HuH-7 (cell line): ENCODE measurements at regions not wholly inside any gene's neighbourhood (a gene's known extent, or its start where the extent isn't known, plus 50 kb on each side); places are given as distances from the start of the nearest gene placed in this dataset.

Experiments used
- DNase-seq: peaks from one replicate; pipeline ENCODE4 v3.0.0; 2011; ENCODE audit warnings: low spot score

GRCh38 chr3:66692042-66692765, 191.4 kb upstream of the LRIG1 start:
- no peak for DNase-seq

DNA sequence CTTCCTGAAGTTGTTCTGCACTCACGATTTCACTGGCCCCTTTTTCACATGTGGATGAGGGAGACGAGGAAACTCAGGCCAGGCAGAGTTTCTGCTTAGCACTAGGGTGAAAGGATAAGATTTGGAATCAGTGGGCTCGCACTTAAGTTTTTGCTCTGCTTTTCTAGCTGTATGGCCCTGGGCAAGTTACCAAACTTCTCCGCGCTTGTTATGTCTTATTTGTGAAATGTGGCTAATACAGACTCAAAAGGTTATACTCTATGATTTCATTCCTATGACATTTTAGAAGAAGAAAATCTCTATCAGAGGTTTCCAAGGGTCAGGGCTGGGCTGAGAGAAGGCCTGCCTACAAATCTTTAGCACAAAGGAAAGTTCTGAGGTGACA, 191.9 kb upstream of the LRIG1 start:
- no peak for DNase-seq

DNA sequence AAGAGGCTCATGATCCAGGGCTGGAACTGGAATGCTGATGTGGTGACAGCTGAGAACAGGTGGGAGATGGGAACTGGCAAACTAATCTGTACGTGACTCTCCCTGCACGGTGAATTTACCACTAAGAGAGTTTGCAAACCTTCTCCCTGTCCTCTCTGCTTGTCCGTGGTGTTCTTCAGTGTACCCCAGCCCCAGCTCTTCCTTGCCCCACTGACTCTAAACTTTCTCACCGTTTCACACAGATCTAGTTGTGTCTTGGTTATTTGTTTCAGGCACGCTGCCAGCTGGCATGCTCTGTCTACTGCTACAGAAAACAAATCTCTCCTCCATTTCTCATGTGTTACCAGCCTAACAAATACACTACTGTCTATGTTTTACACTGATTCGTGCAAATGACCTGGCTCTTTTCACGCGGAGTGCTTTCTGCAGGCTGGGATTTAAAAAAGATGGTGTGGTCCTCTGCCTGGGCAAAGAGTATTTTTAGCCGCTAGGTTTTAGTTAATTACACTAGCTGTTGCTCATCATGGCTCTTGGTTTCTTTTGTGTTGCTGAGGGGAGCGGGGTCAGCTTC, 192.7 kb upstream of the LRIG1 start:
- no peak for DNase-seq

GRCh38 chr3:66702126-66702525, 201.3 kb upstream of the LRIG1 start:
- DNase-seq = no peak

- DNase-seq = no peak
Observed at GRCh38 chr3:66703501-66703900, 202.7 kb upstream of the LRIG1 start.

DNA sequence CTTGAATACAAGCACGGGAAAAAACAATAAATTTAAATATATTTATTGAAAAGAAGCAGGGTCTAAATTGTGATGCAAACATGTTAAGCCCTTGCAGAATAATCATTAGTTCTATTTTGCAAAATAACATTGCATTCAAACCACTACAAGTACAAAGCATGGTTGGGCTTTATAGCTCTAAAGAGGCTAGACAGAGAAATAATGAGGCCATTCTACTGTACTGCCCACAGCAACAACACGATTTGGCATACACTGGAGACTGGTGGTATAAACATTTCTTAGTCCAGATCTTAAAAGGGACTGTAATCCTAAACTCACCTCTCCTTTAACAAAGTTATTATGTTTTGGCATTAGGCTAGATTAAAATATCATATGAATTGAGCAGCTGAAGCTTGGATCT, 204.3 kb upstream of the LRIG1 start:
- no peak for DNase-seq

- no peak for DNase-seq
Observed at GRCh38 chr3:66706890-66707289, 206.1 kb upstream of the LRIG1 start.

DNA sequence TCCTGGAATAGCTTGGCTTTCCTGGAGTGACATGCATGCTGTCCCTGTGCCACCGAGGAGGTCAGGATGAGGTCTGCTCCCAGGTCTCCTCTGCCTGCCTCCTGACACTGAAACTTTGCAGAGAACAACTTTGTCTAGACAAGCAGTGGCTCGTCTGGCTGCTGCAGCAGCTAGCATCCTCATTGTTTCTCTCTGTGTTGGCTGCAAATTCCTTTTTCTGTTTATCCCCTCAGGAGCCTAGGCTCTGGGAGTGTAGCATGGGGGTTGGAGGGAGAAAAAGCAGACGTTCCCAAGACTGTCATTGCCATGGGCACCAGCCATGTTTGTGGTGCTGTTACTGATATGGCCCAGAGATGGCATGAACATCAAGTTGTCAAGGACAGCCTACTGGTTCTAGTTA, 208.7 kb upstream of the LRIG1 start:
- DNase-seq = no peak

DNA sequence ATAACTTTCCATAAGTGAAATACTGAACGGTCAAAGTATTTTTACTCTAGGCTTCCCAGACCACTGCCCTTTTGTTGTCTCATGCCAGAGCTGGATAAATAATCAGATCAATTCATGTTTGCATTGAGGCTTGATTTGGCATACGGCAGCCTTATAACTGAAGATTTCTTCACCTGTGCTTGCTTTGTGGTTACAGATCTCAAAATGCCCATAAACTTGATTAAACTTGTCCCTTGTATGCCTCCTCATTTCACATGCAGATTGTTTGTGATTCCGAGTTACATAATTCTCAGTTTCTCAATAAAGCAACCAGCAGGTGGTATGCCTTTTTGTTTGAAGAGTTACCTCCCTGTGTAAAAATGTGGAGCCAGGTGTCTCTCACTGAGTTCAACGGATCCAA, 211.4 kb upstream of the LRIG1 start:
- DNase-seq = no peak

DNA sequence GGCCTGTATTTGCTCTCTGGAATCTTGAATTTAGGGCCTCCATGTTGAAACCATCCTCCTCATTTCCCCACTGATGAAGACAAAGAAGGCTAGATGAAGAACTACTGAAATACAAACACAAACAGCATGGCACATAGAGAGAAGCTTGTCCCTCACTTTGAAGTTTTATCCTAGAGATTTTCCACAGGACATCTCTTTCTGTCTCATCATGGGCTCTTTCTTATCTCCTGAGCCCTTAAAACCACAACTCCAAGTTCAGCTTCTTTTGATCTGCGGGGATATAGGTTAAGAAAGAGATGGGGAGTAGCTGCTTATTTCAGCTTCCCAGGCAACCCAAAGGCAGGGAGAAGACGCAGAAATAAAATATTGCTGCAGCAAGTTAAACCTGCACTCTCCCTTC, 213.1 kb upstream of the LRIG1 start:
- DNase-seq = no peak

DNA sequence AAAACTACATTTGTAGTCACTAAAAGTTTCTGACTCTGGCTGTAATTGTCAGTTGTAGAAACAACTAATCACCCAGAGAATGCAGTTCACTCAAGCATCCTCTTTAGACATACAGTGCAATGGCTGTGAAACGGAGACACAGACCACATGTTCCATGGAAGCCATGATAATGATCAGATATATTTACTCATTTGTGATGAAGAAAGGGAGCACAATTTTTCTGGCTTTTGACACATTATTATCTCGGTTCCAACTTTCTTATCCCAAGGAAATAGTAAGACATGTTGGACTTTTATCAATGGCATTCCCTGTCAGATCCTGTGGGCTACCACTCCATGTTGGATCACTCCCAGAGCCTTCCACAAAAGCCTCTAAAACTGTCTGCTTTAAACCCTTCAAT, 215.0 kb upstream of the LRIG1 start:
- no peak for DNase-seq

GRCh38 chr3:66717806-66718205, 217.0 kb upstream of the LRIG1 start:
- DNase-seq = no peak

DNA sequence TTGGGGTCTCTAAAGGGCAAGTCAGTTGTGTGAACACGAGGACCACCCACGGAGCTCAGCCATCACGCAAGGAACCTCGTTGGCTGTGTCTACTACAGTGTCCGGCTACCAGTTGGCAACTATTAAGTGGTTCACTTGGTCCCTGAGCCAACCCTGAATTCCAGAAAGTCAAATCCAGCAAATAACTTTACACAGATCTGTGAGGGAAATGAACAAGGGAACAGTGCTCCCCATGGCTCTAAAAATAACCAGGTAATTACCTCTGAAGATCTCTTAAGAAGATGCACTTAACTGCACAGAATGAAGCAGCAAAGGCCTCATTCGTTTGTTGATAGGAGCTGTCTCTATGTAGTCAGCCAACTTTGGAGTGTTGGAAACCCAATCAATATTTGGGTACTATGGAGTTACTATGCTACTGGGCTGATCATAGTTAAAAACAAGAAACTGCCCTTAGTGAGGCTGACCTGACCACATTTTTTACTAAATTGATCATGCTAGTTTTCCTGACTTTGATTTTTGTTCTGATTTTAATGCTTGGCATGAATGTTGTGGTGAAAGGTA, 219.1 kb upstream of the LRIG1 start:
- no peak for DNase-seq

- no peak for DNase-seq
Observed at GRCh38 chr3:66720508-66720907, 219.7 kb upstream of the LRIG1 start.

GRCh38 chr3:66722675-66723074, 221.9 kb upstream of the LRIG1 start:
- no peak for DNase-seq

GRCh38 chr3:66723231-66723630, 222.4 kb upstream of the LRIG1 start:
- DNase-seq = no peak

GRCh38 chr3:66729687-66730393, 229.0 kb upstream of the LRIG1 start:
- no peak for DNase-seq

GRCh38 chr3:66738625-66739365, 238.0 kb upstream of the LRIG1 start:
- DNase-seq = no peak

DNA sequence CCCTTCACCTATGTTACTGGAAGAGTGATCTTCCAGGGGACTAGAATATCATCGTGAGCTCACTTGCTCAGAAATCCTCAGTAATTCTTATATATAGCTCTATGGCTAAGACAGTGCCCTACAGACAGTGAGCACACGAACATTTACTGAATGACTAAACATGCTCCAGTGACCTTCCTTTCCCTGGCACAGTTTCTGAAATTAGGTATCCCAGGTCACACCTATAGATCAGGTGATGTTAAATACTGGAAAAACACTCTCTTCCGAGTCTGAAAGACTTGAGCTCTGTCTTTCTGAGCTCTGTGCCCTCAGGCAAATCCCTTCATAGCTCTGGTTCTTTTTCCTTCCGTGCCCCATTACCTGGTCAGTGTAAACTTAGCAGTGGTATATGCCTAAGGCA, 239.4 kb upstream of the LRIG1 start:
- DNase-seq = no peak

- DNase-seq = no peak
Observed at GRCh38 chr3:66744521-66744920, 243.7 kb upstream of the LRIG1 start.

- DNase-seq = no peak
Observed at GRCh38 chr3:66744986-66745385, 244.2 kb upstream of the LRIG1 start.

GRCh38 chr3:66747261-66747660, 246.4 kb upstream of the LRIG1 start:
- DNase-seq = no peak

- DNase-seq = no peak
Observed at GRCh38 chr3:66747696-66748095, 246.9 kb upstream of the LRIG1 start.
